D341Med (cell line): ENCODE measurements at regions not wholly inside any gene's neighbourhood (a gene's known extent, or its start where the extent isn't known, plus 50 kb on each side); places are given as distances from the start of the nearest gene placed in this dataset.

ENCODE experiments used
- DNase-seq: peaks from one replicate; pipeline ENCODE4 v3.0.0; 2012; ENCODE audit warnings: low spot score

GRCh38 chr5:67454957-67455561, 258.5 kb upstream of the CD180 start:
- no peak for DNase-seq

DNA sequence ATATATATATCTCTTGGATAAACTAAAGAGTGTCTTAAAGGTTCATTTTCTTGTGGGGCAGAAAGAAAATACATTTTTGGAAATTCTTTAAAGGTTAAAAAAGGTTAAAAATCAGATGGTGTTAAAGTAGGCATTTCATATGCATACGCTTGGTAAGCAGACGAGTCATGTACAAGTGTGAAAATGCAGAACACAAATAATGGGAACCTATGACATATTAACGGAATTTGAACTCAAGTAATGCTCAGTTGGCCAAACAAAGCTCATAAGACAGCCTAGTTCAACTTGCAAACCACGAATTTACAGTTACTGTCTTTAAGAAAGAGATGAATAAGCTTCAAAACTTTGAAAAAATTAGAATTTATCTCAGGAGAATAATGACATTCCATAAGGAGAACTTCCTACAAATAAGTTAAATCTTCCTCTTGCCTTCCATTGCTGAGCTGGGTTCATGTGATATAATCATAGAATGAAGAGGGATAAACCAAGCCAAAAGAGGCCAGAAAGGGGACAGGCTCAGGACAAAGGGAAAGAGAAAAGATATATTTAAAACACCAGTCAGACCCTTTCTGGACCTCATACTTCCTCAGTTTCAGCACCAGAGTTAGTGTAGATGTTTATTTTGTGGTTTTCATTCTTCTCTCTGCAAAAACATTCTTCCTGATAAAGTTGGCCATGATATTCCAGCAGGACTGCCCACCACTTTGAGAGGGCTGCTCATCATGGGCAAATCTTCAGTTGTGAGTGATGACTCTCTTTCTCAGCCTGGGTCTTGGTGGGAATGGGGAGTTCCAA, 256.7 kb upstream of the CD180 start:
- no peak for DNase-seq

DNA sequence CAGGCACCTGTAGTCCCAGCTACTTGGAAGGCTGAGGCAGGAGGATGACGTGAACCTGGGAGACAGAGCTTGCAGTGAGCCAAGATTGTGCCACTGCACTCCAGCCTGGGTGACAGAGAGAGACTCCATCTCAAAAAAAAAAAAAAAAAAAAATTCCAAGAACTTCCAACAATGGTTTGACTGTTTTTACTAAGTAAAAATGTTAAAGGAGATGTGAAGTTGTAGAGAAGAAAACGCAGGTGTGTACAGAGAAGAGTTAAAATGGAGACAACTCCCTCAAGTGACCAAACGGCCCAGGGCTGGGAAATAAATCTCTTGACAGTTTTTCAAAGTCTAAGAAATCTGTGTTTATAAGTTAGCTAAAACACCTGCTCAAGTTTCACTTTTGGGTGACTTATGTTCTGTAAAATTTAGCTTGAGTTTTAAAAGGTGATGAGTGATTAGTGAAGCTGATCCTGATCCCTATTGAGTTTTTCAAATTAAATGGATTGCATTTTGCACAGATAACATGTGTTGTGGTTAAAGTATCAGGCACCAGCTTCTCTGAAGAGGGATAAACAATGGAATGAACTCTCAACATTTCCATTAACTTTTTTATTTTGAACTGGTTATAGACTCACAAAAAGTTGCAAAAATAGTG, 255.2 kb upstream of the CD180 start:
- no peak for DNase-seq

DNA sequence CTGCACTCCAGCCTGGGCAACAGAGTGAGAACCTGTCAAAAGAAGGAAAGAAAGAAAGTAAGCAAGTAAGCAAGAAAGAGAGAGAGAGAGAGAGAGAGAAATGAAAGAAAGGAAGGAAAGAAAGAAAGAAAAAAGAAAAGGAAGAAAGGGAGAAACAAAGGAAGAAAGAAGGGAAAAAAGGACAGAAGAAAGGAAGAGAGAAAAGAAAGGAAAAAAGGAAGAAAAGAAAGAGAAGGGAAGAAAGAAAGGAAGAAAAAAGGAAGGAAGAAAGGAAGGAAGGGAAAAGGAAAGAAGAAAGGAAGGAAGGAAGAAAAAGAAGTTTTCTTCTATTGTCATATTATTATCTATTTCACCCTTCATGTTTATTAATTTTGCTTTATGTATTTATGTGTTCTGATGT, 251.1 kb upstream of the CD180 start:
- DNase-seq, result no peak

GRCh38 chr5:67437905-67438845, 241.6 kb upstream of the CD180 start:
- DNase-seq, result no peak

DNA sequence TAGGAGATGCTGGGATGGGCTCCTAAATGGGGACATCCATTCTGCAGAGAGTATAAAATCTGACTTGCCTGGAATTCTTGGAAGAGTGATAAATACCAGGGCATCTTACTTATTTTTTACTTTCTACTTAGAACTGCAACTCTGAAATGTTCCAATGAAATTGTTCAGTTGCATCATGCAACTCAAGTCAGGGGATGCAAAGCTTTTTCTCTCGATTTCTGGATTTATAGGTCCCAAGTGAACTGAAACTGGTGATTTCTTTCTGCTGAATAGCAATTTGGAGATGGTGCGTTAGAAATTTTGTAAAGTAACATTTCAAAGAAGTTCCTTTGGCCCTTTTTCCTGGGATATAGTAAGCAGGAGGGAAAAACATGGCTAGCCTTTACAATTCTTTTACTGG, 238.4 kb upstream of the CD180 start:
- DNase-seq, result no peak

- no peak for DNase-seq
These were observed 237.9 kb upstream of the CD180 start for GRCh38 chr5:67434466-67434865.

GRCh38 chr5:67432606-67433005, 236.0 kb upstream of the CD180 start:
- DNase-seq, result no peak

- DNase-seq, result no peak
These were observed 234.6 kb upstream of the CD180 start for GRCh38 chr5:67431191-67431590.

DNA sequence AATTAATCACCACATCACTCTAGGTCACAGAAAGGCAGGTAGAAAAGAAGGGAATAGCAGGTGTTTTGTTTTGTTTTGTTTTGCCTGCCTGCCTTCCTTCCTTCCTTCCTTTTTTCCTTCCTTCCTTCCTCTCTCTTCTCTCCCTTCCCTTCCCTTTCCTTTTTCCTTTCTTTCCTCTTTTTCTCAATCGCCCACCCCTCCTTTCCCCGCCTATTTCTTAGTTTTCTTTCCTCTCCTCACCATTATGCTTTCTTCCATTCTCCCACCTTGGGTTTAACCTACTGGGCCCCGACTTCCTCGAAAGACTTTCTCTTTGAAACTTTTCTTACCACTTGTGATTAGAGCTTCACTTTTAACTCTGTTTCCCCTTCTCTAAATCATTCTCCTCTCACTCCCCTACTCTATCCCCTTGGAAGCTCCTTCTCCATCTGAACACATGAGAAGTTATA, 231.3 kb upstream of the CD180 start:
- DNase-seq, result no peak

DNA sequence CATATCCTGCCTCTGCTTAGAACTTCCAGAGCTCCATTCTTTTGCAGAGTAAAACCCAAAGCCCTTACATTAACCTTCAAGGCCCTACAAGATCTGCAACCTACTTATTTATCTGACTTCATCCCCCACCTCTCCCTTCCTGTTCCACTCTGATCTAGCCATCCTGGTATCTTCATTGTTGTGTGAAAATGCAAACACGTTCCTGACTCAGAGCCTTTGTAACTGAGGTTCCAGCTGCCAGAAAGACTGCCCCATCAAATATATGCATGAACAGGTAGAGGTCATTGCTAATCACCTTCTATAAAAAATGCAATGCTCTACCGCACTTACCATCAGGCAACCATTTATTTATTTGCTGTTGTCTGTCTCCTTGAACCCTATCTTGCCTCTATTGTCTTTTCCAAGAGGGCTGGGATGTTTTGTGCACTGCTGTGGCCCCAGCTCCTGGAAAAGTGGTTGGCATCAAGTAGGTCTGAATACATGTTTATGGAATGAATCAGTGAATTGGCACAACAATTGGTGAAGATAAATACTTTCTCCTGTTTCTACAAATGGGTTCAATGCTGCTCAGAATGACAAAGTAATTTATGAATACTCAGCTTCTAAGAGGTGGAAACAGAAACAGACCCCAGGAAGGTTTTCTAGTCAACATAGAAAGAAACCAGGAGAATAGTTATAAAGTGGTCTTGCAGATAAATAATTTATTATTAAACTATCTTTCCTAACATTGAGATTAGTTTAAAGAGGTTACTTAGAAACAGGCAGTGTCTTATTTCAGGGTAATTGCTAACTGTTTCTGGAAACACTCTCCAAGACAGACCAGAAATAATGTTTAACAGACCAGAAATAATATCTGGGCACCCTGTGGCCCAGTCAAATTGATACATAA, 230.6 kb upstream of the CD180 start:
- no peak for DNase-seq

DNA sequence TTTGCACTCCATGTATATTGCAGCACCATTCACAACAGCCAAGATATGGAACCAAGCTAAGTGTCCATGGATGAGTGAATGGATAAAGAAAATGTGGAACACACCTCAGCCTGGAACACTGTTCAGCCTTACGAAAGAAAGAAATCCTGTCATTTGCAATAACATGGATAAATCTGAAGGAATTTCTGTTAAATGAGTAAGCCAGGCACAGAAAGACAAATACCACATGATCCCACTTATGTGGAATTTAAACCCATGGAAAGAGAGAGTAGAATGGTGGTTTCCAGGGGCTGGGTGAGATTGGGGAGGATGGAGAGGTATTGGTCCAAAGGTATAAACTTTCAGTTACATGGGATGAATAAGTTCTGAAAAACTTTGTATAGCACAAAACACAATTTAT, 228.9 kb upstream of the CD180 start:
- no peak for DNase-seq

DNA sequence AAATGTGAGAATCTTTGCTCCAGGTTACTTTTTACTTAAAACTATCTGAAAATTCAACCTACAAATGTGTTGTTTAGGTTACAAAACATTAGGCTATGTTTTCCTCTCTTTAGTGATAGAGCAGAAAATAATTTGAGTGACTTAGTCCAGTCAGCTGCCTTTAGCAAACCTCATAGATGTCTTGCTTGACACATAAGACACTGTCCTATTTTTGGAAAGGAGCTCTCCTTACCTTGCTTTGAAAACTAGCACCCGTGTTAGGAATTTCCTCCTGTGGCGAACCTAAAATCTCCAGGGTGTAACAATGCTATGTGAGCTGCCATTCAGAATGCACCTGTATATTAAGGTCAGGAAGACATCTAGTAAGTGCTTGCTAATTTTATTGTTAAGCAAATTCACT, 221.2 kb upstream of the CD180 start:
- no peak for DNase-seq

- DNase-seq, result no peak
These were observed 220.4 kb upstream of the CD180 start for GRCh38 chr5:67416986-67417385.

- no peak for DNase-seq
These were observed 219.7 kb upstream of the CD180 start for GRCh38 chr5:67416133-67416937.

DNA sequence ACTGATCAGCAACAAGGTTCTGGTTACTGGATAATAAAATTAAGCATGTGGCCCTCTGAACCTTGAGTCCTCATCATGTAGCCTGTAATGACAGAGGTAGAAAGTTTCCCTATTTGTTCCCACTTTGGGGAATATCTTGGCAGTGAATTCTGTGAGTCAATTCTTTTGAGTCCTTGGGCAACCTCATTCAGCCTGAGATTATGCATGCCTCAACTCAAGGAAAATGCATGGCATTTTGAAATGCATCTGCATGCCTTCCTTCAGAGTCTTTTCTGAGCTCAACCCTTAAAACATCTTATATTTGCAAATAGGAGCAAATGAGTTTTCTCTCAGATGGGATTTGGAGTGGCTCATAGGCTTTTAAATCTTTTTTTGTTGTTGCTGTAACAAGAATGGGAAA, 218.1 kb upstream of the CD180 start:
- no peak for DNase-seq

DNA sequence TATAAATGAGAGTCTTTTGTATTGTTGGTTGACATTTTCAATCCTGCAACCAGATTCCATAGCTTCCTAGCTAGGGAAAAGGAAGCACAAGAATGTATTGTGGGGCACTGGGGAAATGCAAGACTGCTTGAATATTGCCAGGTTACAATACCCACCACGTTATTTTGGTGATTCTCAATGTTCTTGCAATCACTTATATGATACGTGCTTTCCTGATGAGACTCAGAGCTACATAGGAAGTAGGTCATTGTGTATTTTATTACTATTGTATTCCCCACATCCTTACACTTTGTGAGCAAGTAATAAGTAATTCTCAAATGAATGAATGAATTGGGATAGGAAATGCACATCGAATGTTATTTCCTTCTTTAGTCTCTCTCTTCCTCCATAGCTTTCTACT, 217.1 kb upstream of the CD180 start:
- no peak for DNase-seq

GRCh38 chr5:67409126-67409777, 212.7 kb upstream of the CD180 start:
- no peak for DNase-seq

- no peak for DNase-seq
These were observed 211.4 kb upstream of the CD180 start for GRCh38 chr5:67407979-67408378.

DNA sequence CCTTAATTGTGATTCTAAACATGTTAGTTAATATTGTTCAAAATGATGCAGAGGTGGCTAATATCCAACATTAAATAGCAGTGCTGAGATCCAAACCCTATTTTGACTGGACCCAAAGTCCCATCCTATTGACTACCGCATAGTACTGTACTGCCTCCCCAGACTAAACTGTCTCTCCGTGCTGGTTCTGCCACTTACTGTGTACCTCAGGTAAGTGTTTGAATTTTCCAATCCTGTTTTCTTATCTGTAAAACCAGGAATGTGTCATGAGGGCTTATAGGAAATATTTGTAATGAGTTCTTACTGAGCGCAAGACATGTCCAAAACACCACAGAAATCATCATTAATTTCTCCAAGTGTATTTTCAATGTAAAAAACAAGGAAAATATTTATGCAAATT, 209.2 kb upstream of the CD180 start:
- no peak for DNase-seq
